Activated CD8-positive, alpha-beta memory T cell treated with anti-CD3 and anti-CD28 coated beads for 24 hours (primary cell): ENCODE measurements at regions not wholly inside any gene's neighbourhood (a gene's known extent, or its start where the extent isn't known, plus 50 kb on each side); places are given as distances from the start of the nearest gene placed in this dataset.
"Not testable (repeated sequence)": the region's sequence is repeated elsewhere in the genome, so short reads cannot be mapped to it uniquely, and the experiment has no call there.

Experiments
- DNase-seq: peaks from one replicate; pipeline ENCODE4 v3.0.0-alpha.2; 2020

- DNase-seq = no peak
These were observed 154.9 kb upstream of the BEND6 start for GRCh38 chr6:56799989-56800388.

- no peak for DNase-seq
These were observed 155.5 kb upstream of the DST start for GRCh38 chr6:56798163-56798562.

GRCh38 chr6:56796196-56796532 is 153.5 kb upstream of the DST start:
- DNase-seq = no peak

- DNase-seq = no peak
These were observed 152.9 kb upstream of the DST start for GRCh38 chr6:56795466-56796195.

- DNase-seq = no peak
These were observed 151.7 kb upstream of the DST start for GRCh38 chr6:56794421-56794820.

- no peak for DNase-seq
These were observed 151.2 kb upstream of the DST start for GRCh38 chr6:56793938-56794337.

GRCh38 chr6:56790414-56790813 is 147.7 kb upstream of the DST start:
- no peak for DNase-seq

- DNase-seq = no peak
These were observed 147.2 kb upstream of the DST start for GRCh38 chr6:56789879-56790278.

- DNase-seq = no peak
These were observed 146.7 kb upstream of the DST start for GRCh38 chr6:56789342-56789741.

- no peak for DNase-seq
These were observed 144.5 kb upstream of the DST start for GRCh38 chr6:56787209-56787608.

- no peak for DNase-seq
These were observed 143.6 kb upstream of the DST start for GRCh38 chr6:56786256-56786655.

- not testable (repeated sequence) for DNase-seq
These were observed 142.8 kb upstream of the DST start for GRCh38 chr6:56785536-56785935.

- DNase-seq = not testable (repeated sequence)
These were observed 137.4 kb upstream of the DST start for GRCh38 chr6:56780109-56780508.

GRCh38 chr6:56778503-56778902 is 135.8 kb upstream of the DST start:
- not testable (repeated sequence) for DNase-seq

GRCh38 chr6:56775498-56776166 is 132.9 kb upstream of the DST start:
- no peak for DNase-seq

- DNase-seq = no peak
These were observed 130.1 kb upstream of the DST start for GRCh38 chr6:56772737-56773184.

GRCh38 chr6:56771929-56772607 is 129.4 kb upstream of the DST start:
- DNase-seq = no peak

GRCh38 chr6:56771189-56771588 is 128.5 kb upstream of the DST start:
- DNase-seq = no peak

GRCh38 chr6:56770011-56770520 is 127.4 kb upstream of the DST start:
- DNase-seq = no peak

- no peak for DNase-seq
These were observed 125.3 kb upstream of the DST start for GRCh38 chr6:56767892-56768531.

- DNase-seq = no peak
These were observed 124.7 kb upstream of the DST start for GRCh38 chr6:56767435-56767834.

GRCh38 chr6:56766806-56767178 is 124.1 kb upstream of the DST start:
- DNase-seq = no peak

GRCh38 chr6:56766139-56766805 is 123.6 kb upstream of the DST start:
- no peak for DNase-seq
